Testis (tissue), 2 donors: ENCODE measurements at regions not wholly inside any gene's neighbourhood (a gene's known extent, or its start where the extent isn't known, plus 50 kb on each side); places are given as distances from the start of the nearest gene placed in this dataset.

Experiments used
- POLR2A ChIP-seq: fragments of 450-650 bp; IDR thresholded peaks from one replicate; pipeline ENCODE4 v1.6.1; 2017; ENCODE audit warnings: antibody characterized with exemption, mild to moderate bottlenecking, moderate library complexity
- TF ChIP-seq, protein P1 (sequence below), 3 experiments: fragments of 450-650 bp in 2 of 3; fragments of 200-600 bp in 1 of 3; sonication (generic) in 1 of 3; IDR thresholded peaks; one replicate each; pipeline ENCODE4 v1.5.1; 2016 to 2019; ENCODE audit warnings: antibody characterized with exemption in 3 of 3, mild to moderate bottlenecking in 2 of 3, moderate library complexity in 1 of 3

DNA sequence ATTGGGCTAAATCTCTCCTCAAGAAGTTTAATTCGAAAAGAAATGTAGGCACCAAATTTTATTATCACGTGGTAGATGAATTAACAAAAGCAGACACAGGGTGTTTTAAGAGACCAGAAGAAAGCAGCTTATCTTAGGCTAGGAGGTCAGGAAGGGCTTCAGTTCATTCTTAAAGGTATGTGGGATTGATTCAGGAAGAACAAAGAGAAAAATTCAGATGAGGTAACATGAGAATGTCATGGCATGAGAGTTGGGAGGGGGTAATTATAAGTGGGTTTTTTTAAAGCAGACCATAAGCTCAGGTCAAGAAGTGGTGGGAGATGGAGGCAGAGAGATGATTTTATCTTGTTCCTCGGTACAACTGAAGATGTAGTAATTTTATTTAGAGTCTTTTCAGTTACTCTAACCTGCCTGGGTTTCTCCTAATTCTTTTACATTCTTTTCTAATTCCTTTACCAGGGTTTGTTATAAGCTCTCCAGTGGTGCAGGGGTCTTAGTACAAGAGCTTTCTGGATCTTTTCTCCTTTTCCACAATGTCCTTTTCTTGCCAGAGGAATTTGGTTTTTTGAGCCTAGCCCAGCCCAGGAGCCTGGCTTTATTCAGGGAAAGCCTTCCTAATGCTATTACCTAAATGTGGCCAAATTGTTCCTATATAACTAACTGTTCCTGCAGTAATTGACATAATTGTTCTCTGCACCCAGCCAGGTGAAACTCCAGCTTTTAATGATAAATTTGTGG lies 474.1 kb upstream of the BTBD3 start:
- TF ChIP-seq, protein P1, sequence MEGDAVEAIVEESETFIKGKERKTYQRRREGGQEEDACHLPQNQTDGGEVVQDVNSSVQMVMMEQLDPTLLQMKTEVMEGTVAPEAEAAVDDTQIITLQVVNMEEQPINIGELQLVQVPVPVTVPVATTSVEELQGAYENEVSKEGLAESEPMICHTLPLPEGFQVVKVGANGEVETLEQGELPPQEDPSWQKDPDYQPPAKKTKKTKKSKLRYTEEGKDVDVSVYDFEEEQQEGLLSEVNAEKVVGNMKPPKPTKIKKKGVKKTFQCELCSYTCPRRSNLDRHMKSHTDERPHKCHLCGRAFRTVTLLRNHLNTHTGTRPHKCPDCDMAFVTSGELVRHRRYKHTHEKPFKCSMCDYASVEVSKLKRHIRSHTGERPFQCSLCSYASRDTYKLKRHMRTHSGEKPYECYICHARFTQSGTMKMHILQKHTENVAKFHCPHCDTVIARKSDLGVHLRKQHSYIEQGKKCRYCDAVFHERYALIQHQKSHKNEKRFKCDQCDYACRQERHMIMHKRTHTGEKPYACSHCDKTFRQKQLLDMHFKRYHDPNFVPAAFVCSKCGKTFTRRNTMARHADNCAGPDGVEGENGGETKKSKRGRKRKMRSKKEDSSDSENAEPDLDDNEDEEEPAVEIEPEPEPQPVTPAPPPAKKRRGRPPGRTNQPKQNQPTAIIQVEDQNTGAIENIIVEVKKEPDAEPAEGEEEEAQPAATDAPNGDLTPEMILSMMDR (IDR thresholded peaks at IDR 0.05): no peak
- no peak for TF ChIP-seq POLR2A
